Aorta (tissue), 5 donors: ENCODE measurements at regions not wholly inside any gene's neighbourhood (a gene's known extent, or its start where the extent isn't known, plus 50 kb on each side); places are given as distances from the start of the nearest gene placed in this dataset.

Source experiments
- ATAC-seq: fragments of 200-7000 bp; cut with Tn5 transposase; one replicate; pipeline ENCODE4 v1.9.1; 2022; ENCODE audit warnings: moderate library complexity; ENCODE audit not compliant: low FRiP score
- DNase-seq, 2 donors: peaks; one replicate each; pipeline ENCODE4 v3.0.0-alpha.2; 2020
- H3K27ac ChIP-seq, 2 donors: one replicate each; pipeline ENCODE4 v1.5.1; 2013; ENCODE audit warnings: low read length in 2 of 2, mild to moderate bottlenecking in 2 of 2, moderate library complexity in 2 of 2, control low read depth in 1 of 2, inconsistent platforms in 1 of 2, low read depth in 1 of 2
- H3K27me3 ChIP-seq, 2 donors: one replicate each; pipeline ENCODE4 v1.6.1; 2013; ENCODE audit warnings: control low read depth in 1 of 2, low read length in 1 of 2, mild to moderate bottlenecking in 1 of 2, moderate library complexity in 1 of 2; ENCODE audit not compliant: insufficient read depth in 2 of 2, control insufficient read depth in 1 of 2
- H3K36me3 ChIP-seq, 2 donors: one replicate each; pipeline ENCODE4 v1.6.1; 2013; ENCODE audit warnings: control low read depth in 1 of 2, low read length in 1 of 2, mild to moderate bottlenecking in 1 of 2; ENCODE audit not compliant: insufficient read depth in 2 of 2, control insufficient read depth in 1 of 2
- H3K4me1 ChIP-seq, 2 donors: one replicate each; pipeline ENCODE4 v1.6.1; 2013; ENCODE audit warnings: low read length in 2 of 2, control low read depth in 1 of 2, mild to moderate bottlenecking in 1 of 2, moderate library complexity in 1 of 2; ENCODE audit not compliant: insufficient read depth in 2 of 2, control insufficient read depth in 1 of 2
- H3K4me3 ChIP-seq, 2 donors: one replicate each; pipeline ENCODE4 v1.5.1; 2013; ENCODE audit warnings: low read length in 2 of 2, control low read depth in 1 of 2, mild to moderate bottlenecking in 1 of 2
- H3K9me3 ChIP-seq: one replicate; pipeline ENCODE4 v1.6.1; 2013; ENCODE audit warnings: mild to moderate bottlenecking, low read length; ENCODE audit not compliant: control insufficient read depth
- WGBS, 2 donors: extraction: QIAGEN DNeasy Blood & Tissue Kit; methylation state at CpG; one replicate each; pipeline ENCODE4 v1.1.7; 2013; 5-methylcytosine and 5-hydroxymethylcytosine counted together
- intact Hi-C, 2 donors: fragments of 100-400 bp; cut with DNase I; formaldehyde crosslinking; loops; one replicate each; pipeline versions ENCODE4 v1.14.2 to v1.15.0; 2022
- donor health status: healthy with polysubstance abuse.
- donor health status: Bipolar disorder and iron deficiency.
- donor health status: DM: no; HTN: no; CAD: no.
- donor health status: DM: no; HTN: no; CAD: no.
- donor health status: DM: yes; HTN: yes; CAD: no.

DNA sequence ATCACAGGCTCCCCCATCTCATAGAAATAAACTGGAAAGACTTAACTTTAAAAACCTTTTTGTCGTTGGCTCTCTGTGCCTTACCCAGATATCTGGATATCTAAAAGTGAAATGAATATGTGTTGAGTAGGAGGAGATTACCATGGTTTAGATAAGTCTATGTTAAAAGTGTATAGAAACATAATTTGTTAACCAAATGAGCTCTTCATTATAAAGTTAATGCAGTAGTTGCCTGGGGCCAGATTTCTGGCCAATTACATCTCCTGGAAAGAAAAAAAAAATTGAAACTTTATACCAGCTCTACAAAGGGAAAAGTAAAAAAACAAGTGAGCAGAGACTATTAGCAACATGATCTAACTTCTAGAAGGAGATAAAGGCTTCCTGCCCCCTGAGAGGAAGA is 259.6 kb upstream of the UBE2E3 start:
- 72 to 79% methylated on average over 1 of the region's 1 CpG for WGBS, 2 donors
- no peak overlapping the region for H3K4me3 ChIP-seq
- no peak for ATAC-seq

DNA sequence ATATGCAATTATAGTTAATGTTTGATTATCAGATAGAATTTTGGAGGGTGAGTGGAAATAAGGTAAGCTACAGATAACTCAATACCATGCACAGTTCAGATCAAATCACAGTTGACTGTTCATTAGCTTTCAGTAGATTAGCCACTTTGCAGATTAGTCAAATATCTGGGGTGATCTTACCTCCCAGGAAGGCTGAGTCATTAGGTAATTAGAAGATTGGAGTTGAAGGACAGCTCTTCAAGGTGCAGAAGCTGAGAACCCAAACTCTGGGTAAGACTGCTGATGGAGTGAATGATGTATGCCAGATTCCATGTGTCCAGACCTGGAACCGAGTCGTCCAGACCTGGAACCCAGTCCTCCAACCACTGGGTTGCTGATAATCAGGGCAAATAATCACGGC is 262.8 kb upstream of the UBE2E3 start:
- Histone ChIP-seq H3K4me1 (no peaks in the 10 kb centered on the region), H3K27me3 (peaks cover 0 to 2% of the 10 kb centered on the region in 2 donors), H3K9me3 (peaks cover 1% of the 10 kb centered on the region), H3K36me3 (no peaks in the 10 kb centered on the region), H3K4me3 (no peak overlapping the region), H3K27ac (no peak overlapping the region)
- 87 to 88% methylated on average over 3 of the region's 3 CpGs for WGBS, 2 donors
- intact Hi-C loops = no loop called here
- ATAC-seq (no peak), DNase-seq (no peak)

More for the DNA sequence above, 259.6 kb upstream of the UBE2E3 start:
- peaks cover 1% of the 10 kb centered on the region for H3K9me3 ChIP-seq
- H3K36me3 ChIP-seq = no peaks in the 10 kb centered on the region
- H3K27me3 ChIP-seq = peaks cover 0 to 2% of the 10 kb centered on the region in 2 donors
- no peak for DNase-seq
- intact Hi-C loops = no loop called here
- no peak overlapping the region for H3K27ac ChIP-seq
- no peaks in the 10 kb centered on the region for H3K4me1 ChIP-seq

DNA sequence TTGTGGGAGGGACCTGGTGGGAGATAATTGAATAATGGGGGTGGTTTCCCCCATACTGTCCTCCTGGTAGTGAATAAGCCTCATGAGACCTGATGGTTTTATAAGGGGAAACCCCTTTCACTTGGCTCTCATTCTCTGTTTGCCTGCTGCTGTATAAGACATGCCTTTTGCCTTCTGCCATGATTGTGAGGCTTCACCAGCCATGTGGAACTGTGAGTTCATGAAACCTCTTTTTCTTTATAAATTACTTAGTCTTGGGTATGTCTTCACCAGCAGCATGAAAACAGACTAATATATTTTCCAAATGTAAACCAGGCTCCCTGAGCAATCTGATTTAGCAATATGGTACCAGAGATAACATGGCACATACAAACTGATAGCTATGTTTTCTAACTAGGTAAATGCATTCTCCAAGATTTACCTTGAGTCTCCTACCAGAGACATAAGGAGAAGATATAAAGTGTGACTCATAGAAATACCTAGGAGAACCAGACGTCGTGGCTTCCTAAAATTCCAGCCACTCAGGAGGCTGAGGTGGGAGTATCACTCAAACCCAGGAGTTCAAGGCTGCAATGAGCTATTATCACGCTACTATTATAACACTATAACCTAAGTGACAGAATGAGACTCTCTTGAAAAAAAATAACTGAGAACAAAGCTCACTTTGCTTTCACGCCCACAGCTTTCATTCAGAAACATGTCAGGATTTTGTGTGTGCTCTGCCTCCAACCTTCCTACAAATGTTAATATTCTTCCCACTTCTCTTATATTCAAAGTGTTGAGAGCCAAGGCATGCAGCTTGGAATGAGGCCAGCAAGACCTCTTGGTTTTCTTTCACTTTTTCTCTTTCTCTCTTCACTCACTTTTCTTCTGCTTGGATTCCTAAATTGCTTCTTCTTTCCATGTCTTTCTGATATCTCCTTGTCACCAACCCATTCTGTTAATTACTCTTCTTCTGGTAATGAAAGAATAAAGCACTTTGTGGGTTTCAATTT is 263.9 kb upstream of the UBE2E3 start:
- no peaks in the 10 kb centered on the region for H3K4me1 ChIP-seq
- no peak overlapping the region for H3K27ac ChIP-seq
- DNase-seq (no peak), ATAC-seq (no peak)
- intact Hi-C loops = no loop called here
- peaks cover 1% of the 10 kb centered on the region for H3K9me3 ChIP-seq
- no peaks in the 10 kb centered on the region for H3K36me3 ChIP-seq
- no peak overlapping the region for H3K4me3 ChIP-seq
- H3K27me3 ChIP-seq = peaks cover 0 to 2% of the 10 kb centered on the region in 2 donors
- 77 to 78% methylated on average over 4 of the region's 4 CpGs for WGBS, 2 donors

DNA sequence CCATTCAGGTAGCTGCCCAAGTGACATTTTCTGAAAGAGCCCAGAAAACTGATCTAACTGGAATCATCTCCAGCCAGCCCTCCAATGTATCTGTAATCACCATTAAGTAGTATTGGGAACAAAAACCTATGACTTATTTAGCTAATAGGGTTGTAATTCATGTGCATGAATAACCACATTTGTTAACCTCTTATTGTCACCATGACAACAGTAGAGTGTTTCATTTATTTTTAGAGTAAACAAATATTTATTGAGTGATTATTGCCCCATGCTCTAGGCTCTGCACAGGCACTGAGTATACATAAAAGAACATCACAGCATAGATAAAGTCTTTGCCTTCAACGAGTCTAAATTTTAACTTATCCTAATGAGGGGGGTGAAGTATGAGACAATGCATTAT is 265.4 kb upstream of the UBE2E3 start:
- no peak overlapping the region for H3K27ac ChIP-seq
- DNase-seq (no peak), ATAC-seq (no peak)
- H3K4me1 ChIP-seq = no peaks in the 10 kb centered on the region
- 71 to 76% methylated on average over 1 of the region's 1 CpG for WGBS, 2 donors
- intact Hi-C loops = no loop called here
- H3K4me3 ChIP-seq = no peak overlapping the region
- H3K9me3 ChIP-seq = peaks cover 1% of the 10 kb centered on the region
- H3K36me3 ChIP-seq = no peaks in the 10 kb centered on the region
- no peaks in the 10 kb centered on the region for H3K27me3 ChIP-seq

DNA sequence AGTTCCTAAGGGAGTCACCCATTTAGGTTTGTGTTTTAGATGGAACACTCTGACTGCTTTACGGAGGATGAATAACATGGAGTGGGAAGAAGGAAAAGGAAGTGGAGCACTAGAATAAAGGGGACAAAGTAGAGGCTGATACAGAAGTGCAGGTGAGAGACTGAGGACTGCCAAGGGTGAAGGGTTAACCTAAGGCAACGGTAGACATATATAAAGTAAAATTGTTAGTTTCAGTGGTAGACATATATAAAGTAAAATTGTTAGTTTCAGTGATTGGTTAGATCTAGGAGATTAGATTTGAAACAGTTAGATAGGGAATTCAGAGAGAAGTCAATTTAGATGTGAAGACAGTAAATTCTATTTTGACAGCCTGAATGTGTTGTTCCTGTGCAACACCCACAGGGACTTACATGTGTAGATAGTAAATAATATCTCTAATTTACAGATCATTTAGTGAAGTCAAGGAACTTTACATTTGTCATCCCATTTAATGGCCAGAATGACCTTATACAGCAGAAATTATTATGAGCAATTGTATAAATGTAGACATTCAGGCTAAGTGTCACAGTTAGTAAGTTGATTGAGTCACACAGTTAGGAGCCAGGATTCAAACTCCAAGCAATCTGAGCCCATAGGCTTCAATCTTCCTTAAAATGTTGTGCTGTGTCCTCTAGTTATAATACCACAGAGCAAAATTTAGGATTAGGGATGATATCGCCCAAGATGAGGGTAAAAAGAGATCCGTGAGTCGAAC is 270.8 kb upstream of the UBE2E3 start:
- H3K9me3 ChIP-seq = no peaks in the 10 kb centered on the region

DNA sequence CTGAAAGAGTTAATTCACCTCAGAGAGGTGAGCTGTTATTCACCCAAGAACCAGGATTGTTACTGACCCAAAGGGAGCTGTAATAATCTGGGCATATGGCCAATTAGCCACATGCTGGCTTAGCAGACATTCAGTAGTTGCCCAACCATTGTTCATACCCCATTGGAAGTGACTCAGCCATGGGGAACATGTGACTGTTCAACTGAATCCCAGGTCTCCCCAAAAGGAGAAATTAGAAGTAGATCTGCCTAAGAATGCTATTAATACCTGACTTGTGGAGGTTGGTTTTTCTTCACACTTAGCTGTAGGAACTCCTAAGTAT is 272.6 kb upstream of the UBE2E3 start:
- H3K4me1 ChIP-seq = no peaks in the 10 kb centered on the region
- no peak overlapping the region for H3K4me3 ChIP-seq
- no peak for DNase-seq
- intact Hi-C loops = no loop called here
- no peak for ATAC-seq
- no peaks in the 10 kb centered on the region for H3K9me3 ChIP-seq
- no peak overlapping the region for H3K27ac ChIP-seq
- no peaks in the 10 kb centered on the region for H3K27me3 ChIP-seq
- H3K36me3 ChIP-seq = no peaks in the 10 kb centered on the region

More for the DNA sequence above, 270.8 kb upstream of the UBE2E3 start:
- no peaks in the 10 kb centered on the region for H3K4me1 ChIP-seq
- H3K36me3 ChIP-seq = no peaks in the 10 kb centered on the region
- no peak for ATAC-seq
- no peaks in the 10 kb centered on the region for H3K27me3 ChIP-seq
- no peak for DNase-seq
- H3K4me3 ChIP-seq = no peak overlapping the region
- WGBS, 2 donors = 92 to 94% methylated on average over 5 of the region's 5 CpGs
- no peak overlapping the region for H3K27ac ChIP-seq
- intact Hi-C loops = no loop called here

DNA sequence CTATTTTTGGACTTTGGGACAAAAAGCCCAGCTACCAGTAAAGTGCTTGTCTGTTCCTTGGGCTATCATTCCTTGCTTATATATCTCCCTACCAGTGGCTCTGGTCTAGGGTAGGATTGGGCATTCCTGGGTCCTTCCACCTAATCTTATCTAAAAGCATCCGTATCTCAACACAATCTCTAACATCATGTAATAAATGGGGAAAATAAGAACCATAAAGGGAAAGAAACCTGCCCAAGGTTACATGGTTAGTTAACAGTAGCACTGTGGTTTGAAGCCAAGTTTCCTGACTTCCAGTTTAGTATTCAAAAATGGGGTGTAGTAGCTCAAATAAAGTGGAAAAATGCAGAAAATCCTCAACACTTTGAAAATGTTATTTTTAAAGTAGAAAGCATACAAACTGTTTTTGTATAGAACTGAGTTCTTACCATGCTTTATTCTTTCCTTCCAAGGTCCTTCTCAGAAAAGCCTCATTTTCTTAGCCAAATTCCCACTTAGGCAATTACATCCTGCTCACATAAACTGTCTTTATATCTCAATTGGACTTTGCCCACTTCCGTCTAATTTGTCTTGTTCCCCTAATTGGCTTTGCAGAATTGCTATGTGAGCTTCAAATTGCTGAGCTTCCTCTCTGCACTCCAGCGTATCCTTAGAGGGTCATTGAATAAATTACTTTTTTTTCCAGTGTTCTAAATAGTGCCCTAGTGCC is 273.1 kb upstream of the UBE2E3 start:
- WGBS, 2 donors = 49 to 63% methylated on average over 3 of the region's 3 CpGs
- H3K4me1 ChIP-seq = no peaks in the 10 kb centered on the region

DNA sequence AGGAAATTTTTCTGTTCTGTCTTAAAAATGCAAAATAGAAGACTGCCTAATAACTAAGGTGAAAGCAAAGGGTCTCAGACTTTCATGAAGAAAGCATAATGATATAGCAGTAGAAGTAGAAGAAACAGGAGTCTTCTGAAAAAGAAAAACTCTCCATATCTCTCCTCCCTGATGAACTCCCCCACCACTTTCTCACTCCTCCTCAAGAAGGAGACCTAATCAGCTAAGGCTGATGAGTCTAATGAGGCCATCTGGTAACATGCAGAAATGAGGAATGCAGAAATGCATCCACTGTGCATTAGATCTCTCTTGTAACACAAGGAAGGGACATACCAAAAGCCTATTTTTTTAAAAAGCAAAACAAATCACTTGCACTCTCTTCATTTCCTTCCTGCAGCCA is 273.7 kb upstream of the UBE2E3 start:
- no peak overlapping the region for H3K27ac ChIP-seq
- intact Hi-C loops = no loop called here
- no peak overlapping the region for H3K4me3 ChIP-seq
- H3K27me3 ChIP-seq = no peaks in the 10 kb centered on the region
- no peak for ATAC-seq
- no peaks in the 10 kb centered on the region for H3K36me3 ChIP-seq
- DNase-seq = no peak
- H3K9me3 ChIP-seq = no peaks in the 10 kb centered on the region
- H3K4me1 ChIP-seq = no peaks in the 10 kb centered on the region

More for the DNA sequence above, 273.1 kb upstream of the UBE2E3 start:
- no peak overlapping the region for H3K4me3 ChIP-seq
- ATAC-seq (no peak), DNase-seq (no peak)
- H3K27ac ChIP-seq = no peak overlapping the region
- H3K27me3 ChIP-seq = no peaks in the 10 kb centered on the region
- H3K9me3 ChIP-seq = no peaks in the 10 kb centered on the region
- no peaks in the 10 kb centered on the region for H3K36me3 ChIP-seq
- intact Hi-C loops = no loop called here
